Sigmoid colon (tissue), 6 donors: ENCODE measurements at regions not wholly inside any gene's neighbourhood (a gene's known extent, or its start where the extent isn't known, plus 50 kb on each side); places are given as distances from the start of the nearest gene placed in this dataset.

Experiments used
- DNase-seq: peaks from one replicate; pipeline ENCODE4 v3.0.0-alpha.2; 2019
- H3K27ac ChIP-seq, 4 donors: fragments of 200-600 bp; sonication (generic); one replicate each; pipeline ENCODE4 v1.5.1; 2016 to 2019; ENCODE audit warnings: mild to moderate bottlenecking in 1 of 4
- H3K27me3 ChIP-seq, 3 donors: fragments of 200-600 bp; sonication (generic); one replicate each; pipeline ENCODE4 v1.5.1; 2019; ENCODE audit warnings: mild to moderate bottlenecking in 1 of 3
- H3K36me3 ChIP-seq, 4 donors: fragments of 200-600 bp; sonication (generic); one replicate each; pipeline ENCODE4 v1.5.1; 2016 to 2019
- H3K4me1 ChIP-seq, 4 donors: fragments of 200-600 bp; sonication (generic); one replicate each; pipeline ENCODE4 v1.5.1; 2017 to 2019
- H3K4me3 ChIP-seq, 4 donors: fragments of 200-600 bp; sonication (generic); one replicate each; pipeline ENCODE4 v1.5.1; 2017 to 2019; ENCODE audit warnings: mild to moderate bottlenecking in 2 of 4, moderate library complexity in 1 of 4
- H3K9me3 ChIP-seq, 4 donors: fragments of 200-600 bp in 3 of 4; sonication (generic) in 3 of 4; one replicate each; pipeline versions ENCODE4 v1.5.1 to v1.6.1; 2013 to 2019
- CTCF ChIP-seq, 4 experiments: fragments of 450-650 bp in 3 of 4; fragments of 200-600 bp in 1 of 4; IDR thresholded peaks; one replicate each; pipeline ENCODE4 v1.5.1; 2016 to 2019; ENCODE audit warnings: antibody characterized with exemption in 4 of 4, mild to moderate bottlenecking in 3 of 4, moderate library complexity in 2 of 4
- EP300 ChIP-seq, 4 donors: sonication (generic); formaldehyde crosslinking; IDR thresholded peaks; one replicate each; pipeline ENCODE4 v1.6.1; 2017; ENCODE audit warnings: antibody characterized with exemption in 4 of 4
- POLR2A ChIP-seq, 2 donors: fragments of 450-650 bp; IDR thresholded peaks; one replicate each; pipeline ENCODE4 v1.6.1; 2016; ENCODE audit warnings: antibody characterized with exemption in 2 of 2, mild to moderate bottlenecking in 2 of 2, moderate library complexity in 2 of 2
- POLR2AphosphoS5 ChIP-seq, 4 donors: sonication (generic); formaldehyde crosslinking; IDR thresholded peaks; one replicate each; pipeline ENCODE4 v1.6.1; 2017; ENCODE audit warnings: antibody characterized with exemption in 4 of 4
- WGBS, 2 donors: extraction: QIAGEN DNeasy Blood & Tissue Kit; methylation state at CpG; one replicate each; pipeline ENCODE4 v1.1.7; 2013; 5-methylcytosine and 5-hydroxymethylcytosine counted together
- intact Hi-C: fragments of 100-400 bp; cut with DNase I; formaldehyde crosslinking; loops from one replicate; pipeline ENCODE4 v1.15.1; 2023
- donor health status: healthy with polysubstance abuse.
- donor health status: healthy.

GRCh38 chr5:156201788-156202403 lies 125.1 kb upstream of the SGCD start:
- intact Hi-C loops: no loop called here
- H3K27me3 ChIP-seq: no peaks in the 10 kb centered on the region
- H3K4me1 ChIP-seq: no peaks in the 10 kb centered on the region
- 60 to 63% methylated on average over 3 of the region's 3 CpGs for WGBS, 2 donors
- TF ChIP-seq EP300 (IDR thresholded peaks at IDR 0.05) (no peak), POLR2A (IDR thresholded peaks at IDR 0.05) (no peak), POLR2AphosphoS5 (IDR thresholded peaks at IDR 0.05) (no peak), CTCF (IDR thresholded peaks at IDR 0.05) (no peak)
- no peaks in the 10 kb centered on the region for H3K36me3 ChIP-seq
- H3K27ac ChIP-seq: no peak overlapping the region
- no peaks in the 10 kb centered on the region for H3K9me3 ChIP-seq
- H3K4me3 ChIP-seq: no peak overlapping the region
- no peak for DNase-seq

- DNase-seq: no peak
- Histone ChIP-seq H3K36me3 (no peaks in the 10 kb centered on the region), H3K9me3 (peaks cover 0 to 3% (median under 1%) of the 10 kb centered on the region in 4 donors), H3K4me3 (no peak overlapping the region), H3K4me1 (no peaks in the 10 kb centered on the region), H3K27ac (no peak overlapping the region), H3K27me3 (no peaks in the 10 kb centered on the region)
- TF ChIP-seq CTCF (IDR thresholded peaks at IDR 0.05): no peak
- no peak for TF ChIP-seq POLR2AphosphoS5 (IDR thresholded peaks at IDR 0.05)
- TF ChIP-seq EP300 (IDR thresholded peaks at IDR 0.05): no peak
- intact Hi-C loops: no loop called here
These were observed 118.7 kb upstream of the SGCD start for GRCh38 chr5:156208271-156208670.

- H3K27me3 ChIP-seq: no peaks in the 10 kb centered on the region
- whole genome bisulfite sequencing, 2 donors: 94 to 97% methylated on average over 2 of the region's 2 CpGs
- peaks cover 0 to 2% (median 0%) of the 10 kb centered on the region in 4 donors for H3K9me3 ChIP-seq
- H3K4me1 ChIP-seq: no peaks in the 10 kb centered on the region
- intact Hi-C loops: no loop called here
- no peak overlapping the region for H3K27ac ChIP-seq
- TF ChIP-seq EP300 (IDR thresholded peaks at IDR 0.05) (no peak), POLR2AphosphoS5 (IDR thresholded peaks at IDR 0.05) (no peak), CTCF (IDR thresholded peaks at IDR 0.05) (no peak), POLR2A (IDR thresholded peaks at IDR 0.05) (no peak)
- no peak overlapping the region for H3K4me3 ChIP-seq
- DNase-seq: no peak
- H3K36me3 ChIP-seq: no peaks in the 10 kb centered on the region
These were observed 108.4 kb upstream of the SGCD start for GRCh38 chr5:156218367-156219158.

- intact Hi-C loops: no loop called here
These were observed 107.4 kb upstream of the SGCD start for GRCh38 chr5:156219483-156220005.

More at GRCh38 chr5:156219483-156220005, 107.4 kb upstream of the SGCD start:
- Histone ChIP-seq H3K4me3 (no peak overlapping the region), H3K36me3 (no peaks in the 10 kb centered on the region), H3K4me1 (no peaks in the 10 kb centered on the region), H3K27me3 (no peaks in the 10 kb centered on the region), H3K9me3 (peaks cover 0 to 2% (median 0%) of the 10 kb centered on the region in 4 donors), H3K27ac (no peak overlapping the region)
- no peak for DNase-seq
- TF ChIP-seq EP300 (IDR thresholded peaks at IDR 0.05): no peak
- TF ChIP-seq POLR2A (IDR thresholded peaks at IDR 0.05): no peak
- no peak for TF ChIP-seq POLR2AphosphoS5 (IDR thresholded peaks at IDR 0.05)
- no peak for TF ChIP-seq CTCF (IDR thresholded peaks at IDR 0.05)
- WGBS, 2 donors: 78 to 79% methylated on average over 3 of the region's 3 CpGs
